ENCODE measurements at regions not wholly inside any gene's neighbourhood (a gene's known extent, or its start where the extent isn't known, plus 50 kb on each side); places are given as distances from the start of the nearest gene placed in this dataset.

DNA sequence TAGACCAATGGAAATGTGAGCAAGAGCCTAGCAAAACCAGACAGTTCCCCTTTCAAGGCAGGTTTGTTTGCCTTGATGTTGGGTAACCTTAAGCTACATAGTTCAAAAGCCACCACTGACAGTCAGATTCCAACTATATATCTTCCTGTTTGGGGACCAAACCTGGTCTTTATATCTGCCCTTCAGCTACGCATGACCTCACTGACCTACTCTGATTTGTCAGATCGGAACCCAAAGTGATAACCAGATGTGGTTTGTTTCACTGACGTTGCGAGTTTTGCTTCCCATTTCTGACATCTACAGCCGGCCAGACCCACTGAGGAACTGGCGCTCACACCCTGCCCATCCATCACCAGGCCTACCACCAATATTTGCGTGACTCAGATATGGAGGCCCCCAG, 361.1 kb upstream of the CHRM3 start:
- Histone ChIP-seq H3K4me3 (ENCODE audit: insufficient read depth, low read depth, low read length) (no peak overlapping the region), H3K36me3 (ENCODE audit: insufficient read depth, low read length) (no peaks in the 10 kb centered on the region), H2AFZ (ENCODE audit: low read depth, low read length) (no peak overlapping the region), H3K27me3 (ENCODE audit: insufficient read depth, low read length) (no peaks in the 10 kb centered on the region), H3K4me2 (ENCODE audit: low read length) (no peak overlapping the region), H3K27ac (ENCODE audit: low read depth, low read length) (no peak overlapping the region), H3K9ac (ENCODE audit: low read length) (no peak overlapping the region), H3K9me3 (ENCODE audit: insufficient read depth, low read depth, low read length) (no peaks in the 10 kb centered on the region), H3K4me1 (ENCODE audit: insufficient read depth, low read length) (no peaks in the 10 kb centered on the region), H3K79me2 (ENCODE audit: insufficient read depth, low read length) (no peaks in the 10 kb centered on the region), H4K20me1 (ENCODE audit: insufficient read depth, low read length) (no peaks in the 10 kb centered on the region)
- H3K9me3 Mint-ChIP-seq (ENCODE audit: unreplicated experiment) = no peaks in the 10 kb centered on the region
- no peak overlapping the region for H3K4me3 Mint-ChIP-seq (ENCODE audit: unreplicated experiment)
- DNase-seq (ENCODE audit: low read depth) = no peak
- no peaks in the 10 kb centered on the region for H3K36me3 Mint-ChIP-seq (ENCODE audit: low read depth, unreplicated experiment)
- FAIRE-seq = no peak
- no peaks in the 10 kb centered on the region for H3K4me1 Mint-ChIP-seq (ENCODE audit: low read depth, unreplicated experiment)
- TF ChIP-seq, protein P1, sequence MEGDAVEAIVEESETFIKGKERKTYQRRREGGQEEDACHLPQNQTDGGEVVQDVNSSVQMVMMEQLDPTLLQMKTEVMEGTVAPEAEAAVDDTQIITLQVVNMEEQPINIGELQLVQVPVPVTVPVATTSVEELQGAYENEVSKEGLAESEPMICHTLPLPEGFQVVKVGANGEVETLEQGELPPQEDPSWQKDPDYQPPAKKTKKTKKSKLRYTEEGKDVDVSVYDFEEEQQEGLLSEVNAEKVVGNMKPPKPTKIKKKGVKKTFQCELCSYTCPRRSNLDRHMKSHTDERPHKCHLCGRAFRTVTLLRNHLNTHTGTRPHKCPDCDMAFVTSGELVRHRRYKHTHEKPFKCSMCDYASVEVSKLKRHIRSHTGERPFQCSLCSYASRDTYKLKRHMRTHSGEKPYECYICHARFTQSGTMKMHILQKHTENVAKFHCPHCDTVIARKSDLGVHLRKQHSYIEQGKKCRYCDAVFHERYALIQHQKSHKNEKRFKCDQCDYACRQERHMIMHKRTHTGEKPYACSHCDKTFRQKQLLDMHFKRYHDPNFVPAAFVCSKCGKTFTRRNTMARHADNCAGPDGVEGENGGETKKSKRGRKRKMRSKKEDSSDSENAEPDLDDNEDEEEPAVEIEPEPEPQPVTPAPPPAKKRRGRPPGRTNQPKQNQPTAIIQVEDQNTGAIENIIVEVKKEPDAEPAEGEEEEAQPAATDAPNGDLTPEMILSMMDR (IDR thresholded peaks at IDR 0.05; ENCODE audit: insufficient read depth, low read depth, low read length) = no peak
- TF ChIP-seq EZH2 (IDR thresholded peaks at IDR 0.05; ENCODE audit: insufficient read depth, low read length) = no peak
- H3K27ac Mint-ChIP-seq (ENCODE audit: unreplicated experiment) = no peak overlapping the region
- H3K27me3 Mint-ChIP-seq (ENCODE audit: low read depth, unreplicated experiment) = no peaks in the 10 kb centered on the region

DNA sequence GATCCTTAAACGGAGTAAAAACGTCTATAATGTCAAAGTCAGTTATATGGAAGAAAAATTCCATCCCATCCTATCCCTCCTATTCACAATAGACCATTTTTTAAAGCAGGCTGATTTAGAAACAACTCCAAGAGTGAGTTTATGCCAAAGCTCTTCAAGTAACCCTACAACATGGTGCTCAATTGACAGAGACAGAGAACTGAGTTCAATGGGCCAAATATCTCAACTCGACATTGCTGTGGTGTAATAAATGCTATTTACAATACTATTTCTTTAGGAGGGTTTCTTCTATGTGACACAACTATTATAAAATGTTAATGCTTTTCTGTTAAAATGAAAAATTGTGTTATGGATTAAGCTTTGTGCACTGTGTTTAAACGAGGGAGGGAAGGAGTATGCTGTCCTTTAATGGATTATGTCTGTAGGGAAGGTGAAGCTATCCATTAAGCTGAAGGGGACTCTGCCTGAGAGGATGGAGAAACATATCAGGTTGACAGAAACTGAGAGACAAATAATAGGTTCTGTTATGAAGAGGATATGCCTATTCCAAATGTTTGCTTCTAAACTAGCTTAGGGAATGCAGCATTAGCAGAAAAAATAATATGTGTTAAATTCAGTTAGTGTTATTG, 362.5 kb upstream of the CHRM3 start:
- Histone ChIP-seq H3K9me3 (ENCODE audit: insufficient read depth, low read depth, low read length) (no peaks in the 10 kb centered on the region), H4K20me1 (ENCODE audit: insufficient read depth, low read length) (no peaks in the 10 kb centered on the region), H3K79me2 (ENCODE audit: insufficient read depth, low read length) (no peaks in the 10 kb centered on the region), H3K9ac (ENCODE audit: low read length) (no peak overlapping the region), H3K36me3 (ENCODE audit: insufficient read depth, low read length) (no peaks in the 10 kb centered on the region), H3K27ac (ENCODE audit: low read depth, low read length) (no peak overlapping the region), H3K4me3 (ENCODE audit: insufficient read depth, low read depth, low read length) (no peak overlapping the region), H3K4me1 (ENCODE audit: insufficient read depth, low read length) (no peaks in the 10 kb centered on the region), H3K4me2 (ENCODE audit: low read length) (no peak overlapping the region), H2AFZ (ENCODE audit: low read depth, low read length) (no peak overlapping the region), H3K27me3 (ENCODE audit: insufficient read depth, low read length) (no peaks in the 10 kb centered on the region)
- H3K36me3 Mint-ChIP-seq (ENCODE audit: low read depth, unreplicated experiment) = no peaks in the 10 kb centered on the region
- no peak for TF ChIP-seq EZH2 (IDR thresholded peaks at IDR 0.05; ENCODE audit: insufficient read depth, low read length)
- TF ChIP-seq, protein P1 (IDR thresholded peaks at IDR 0.05; ENCODE audit: insufficient read depth, low read depth, low read length) = no peak
- H3K27me3 Mint-ChIP-seq (ENCODE audit: low read depth, unreplicated experiment) = no peaks in the 10 kb centered on the region
- H3K4me1 Mint-ChIP-seq (ENCODE audit: low read depth, unreplicated experiment) = no peaks in the 10 kb centered on the region
- H3K9me3 Mint-ChIP-seq (ENCODE audit: unreplicated experiment) = no peaks in the 10 kb centered on the region
- H3K27ac Mint-ChIP-seq (ENCODE audit: unreplicated experiment) = no peak overlapping the region
- H3K4me3 Mint-ChIP-seq (ENCODE audit: unreplicated experiment) = no peak overlapping the region
- FAIRE-seq (no peak), DNase-seq (ENCODE audit: low read depth) (no peak)

DNA sequence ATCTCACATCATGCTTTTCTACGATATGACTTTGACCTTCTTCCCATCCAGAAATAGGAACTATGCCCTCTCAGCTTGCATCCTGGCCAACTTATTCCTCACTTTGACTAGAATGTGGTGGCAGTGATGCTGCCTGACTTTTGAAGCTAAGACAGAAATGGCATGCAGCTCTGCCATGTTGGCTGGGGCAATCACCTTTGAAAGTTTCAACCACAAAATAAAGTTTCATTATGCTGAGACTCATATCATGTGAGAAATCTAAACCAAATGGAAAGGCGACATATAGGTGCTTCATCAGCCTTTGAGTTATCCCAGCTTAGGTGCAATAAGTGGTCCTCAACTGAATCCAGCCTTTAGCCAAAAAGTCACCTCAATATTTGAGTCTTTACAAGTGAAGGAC, 370.0 kb upstream of the CHRM3 start:
- Histone ChIP-seq H3K4me2 (ENCODE audit: low read length) (no peak overlapping the region), H3K4me1 (ENCODE audit: insufficient read depth, low read length) (no peaks in the 10 kb centered on the region), H3K9ac (ENCODE audit: low read length) (no peak overlapping the region), H3K27me3 (ENCODE audit: insufficient read depth, low read length) (no peaks in the 10 kb centered on the region), H3K79me2 (ENCODE audit: insufficient read depth, low read length) (no peaks in the 10 kb centered on the region), H4K20me1 (ENCODE audit: insufficient read depth, low read length) (no peaks in the 10 kb centered on the region), H3K9me3 (ENCODE audit: insufficient read depth, low read depth, low read length) (no peaks in the 10 kb centered on the region), H3K36me3 (ENCODE audit: insufficient read depth, low read length) (no peaks in the 10 kb centered on the region), H3K4me3 (ENCODE audit: insufficient read depth, low read depth, low read length) (no peak overlapping the region), H2AFZ (ENCODE audit: low read depth, low read length) (no peak overlapping the region), H3K27ac (ENCODE audit: low read depth, low read length) (no peak overlapping the region)
- TF ChIP-seq EZH2 (IDR thresholded peaks at IDR 0.05; ENCODE audit: insufficient read depth, low read length) = no peak
- TF ChIP-seq, protein P1 (IDR thresholded peaks at IDR 0.05; ENCODE audit: insufficient read depth, low read depth, low read length) = no peak
- Mint-ChIP-seq H3K4me1 (ENCODE audit: low read depth, unreplicated experiment) (no peaks in the 10 kb centered on the region), H3K36me3 (ENCODE audit: low read depth, unreplicated experiment) (no peaks in the 10 kb centered on the region), H3K27ac (ENCODE audit: unreplicated experiment) (no peak overlapping the region), H3K4me3 (ENCODE audit: unreplicated experiment) (no peak overlapping the region), H3K27me3 (ENCODE audit: low read depth, unreplicated experiment) (no peaks in the 10 kb centered on the region), H3K9me3 (ENCODE audit: unreplicated experiment) (no peaks in the 10 kb centered on the region)
- FAIRE-seq (no peak), DNase-seq (ENCODE audit: low read depth) (no peak)

All from astrocyte (in vitro differentiated cells and primary cell).